ENCODE measurements at regions not wholly inside any gene's neighbourhood (a gene's known extent, or its start where the extent isn't known, plus 50 kb on each side); places are given as distances from the start of the nearest gene placed in this dataset.
"Not testable (repeated sequence)": the region's sequence is repeated elsewhere in the genome, so short reads cannot be mapped to it uniquely, and the experiment has no call there.

GRCh38 chr2:87128761-87129553 lies 107.3 kb upstream of the PLGLB1 start:
- ATAC-seq; intact Hi-C loops (cut with DNase I; ENCODE audit: low total_unique reads); H3K4me3 ChIP-seq; in situ Hi-C loops (cut with MboI; ENCODE audit: low sequenced_read_pairs in 4 of 4); H3K9me3 ChIP-seq; H3K4me1 ChIP-seq; DNase-seq; H3K36me3 ChIP-seq; H3K27ac ChIP-seq; H3K27me3 ChIP-seq: not testable (repeated sequence)

GRCh38 chr2:87132577-87132976 lies 110.9 kb upstream of the PLGLB1 start:
- H3K9me3 ChIP-seq; H3K4me3 ChIP-seq; H3K27ac ChIP-seq; H3K4me1 ChIP-seq; H3K27me3 ChIP-seq; H3K36me3 ChIP-seq; in situ Hi-C loops (cut with MboI; ENCODE audit: low sequenced_read_pairs in 4 of 4); DNase-seq; intact Hi-C loops (cut with DNase I; ENCODE audit: low total_unique reads); ATAC-seq: not testable (repeated sequence)

- H3K36me3 ChIP-seq; H3K27me3 ChIP-seq; intact Hi-C loops (cut with DNase I; ENCODE audit: low total_unique reads); ATAC-seq; H3K4me1 ChIP-seq; in situ Hi-C loops (cut with MboI; ENCODE audit: low sequenced_read_pairs in 4 of 4); H3K27ac ChIP-seq; DNase-seq; H3K4me3 ChIP-seq; H3K9me3 ChIP-seq: not testable (repeated sequence)
Measured at GRCh38 chr2:87151835-87152493, 130.3 kb upstream of the PLGLB1 start.

GRCh38 chr2:87174454-87174853 lies 152.8 kb upstream of the PLGLB1 start:
- intact Hi-C loops (cut with DNase I; ENCODE audit: low total_unique reads); DNase-seq; ATAC-seq: not testable (repeated sequence)

GRCh38 chr2:87183373-87183772 lies 161.7 kb upstream of the PLGLB1 start:
- H3K4me1 ChIP-seq; H3K36me3 ChIP-seq; in situ Hi-C loops (cut with MboI; ENCODE audit: low sequenced_read_pairs in 4 of 4); H3K27me3 ChIP-seq; H3K4me3 ChIP-seq; ATAC-seq; intact Hi-C loops (cut with DNase I; ENCODE audit: low total_unique reads); H3K9me3 ChIP-seq; DNase-seq; H3K27ac ChIP-seq: not testable (repeated sequence)

More at GRCh38 chr2:87174454-87174853, 152.8 kb upstream of the PLGLB1 start:
- H3K4me3 ChIP-seq; H3K4me1 ChIP-seq; H3K36me3 ChIP-seq; H3K27ac ChIP-seq; H3K9me3 ChIP-seq; in situ Hi-C loops (cut with MboI; ENCODE audit: low sequenced_read_pairs in 4 of 4); H3K27me3 ChIP-seq: not testable (repeated sequence)

GRCh38 chr2:87184260-87184659 lies 162.6 kb upstream of the PLGLB1 start:
- H3K36me3 ChIP-seq; intact Hi-C loops (cut with DNase I; ENCODE audit: low total_unique reads); in situ Hi-C loops (cut with MboI; ENCODE audit: low sequenced_read_pairs in 4 of 4); H3K4me3 ChIP-seq; DNase-seq; ATAC-seq; H3K27ac ChIP-seq; H3K4me1 ChIP-seq; H3K9me3 ChIP-seq; H3K27me3 ChIP-seq: not testable (repeated sequence)

- DNase-seq: peak; percentile 10 to 36
- H3K27me3 ChIP-seq; in situ Hi-C loops (cut with MboI; ENCODE audit: low sequenced_read_pairs in 4 of 4); H3K36me3 ChIP-seq; H3K4me3 ChIP-seq; intact Hi-C loops (cut with DNase I; ENCODE audit: low total_unique reads); H3K4me1 ChIP-seq; H3K9me3 ChIP-seq: not testable (repeated sequence)
- H3K27ac ChIP-seq: peak overlapping the region in 2 of 4 donors; percentile 39 to 47
- peak; percentile 98 to 99 for ATAC-seq
Measured at GRCh38 chr2:87189214-87189613, 167.6 kb upstream of the PLGLB1 start.

- intact Hi-C loops (cut with DNase I; ENCODE audit: low total_unique reads); H3K27me3 ChIP-seq; H3K4me3 ChIP-seq; H3K9me3 ChIP-seq; H3K27ac ChIP-seq; H3K4me1 ChIP-seq; H3K36me3 ChIP-seq; DNase-seq; in situ Hi-C loops (cut with MboI; ENCODE audit: low sequenced_read_pairs in 4 of 4): not testable (repeated sequence)
- peak; percentile 55 to 76 for ATAC-seq
Measured at GRCh38 chr2:87193336-87193735, 171.7 kb upstream of the PLGLB1 start.

- intact Hi-C loops (cut with DNase I; ENCODE audit: low total_unique reads); H3K27me3 ChIP-seq; DNase-seq; H3K36me3 ChIP-seq; H3K9me3 ChIP-seq; H3K4me3 ChIP-seq; H3K27ac ChIP-seq; H3K4me1 ChIP-seq; in situ Hi-C loops (cut with MboI; ENCODE audit: low sequenced_read_pairs in 4 of 4): not testable (repeated sequence)
- ATAC-seq: peak; percentile 81 to 85
Measured at GRCh38 chr2:87194254-87194999, 172.8 kb upstream of the PLGLB1 start.

- H3K9me3 ChIP-seq; in situ Hi-C loops (cut with MboI; ENCODE audit: low sequenced_read_pairs in 4 of 4); intact Hi-C loops (cut with DNase I; ENCODE audit: low total_unique reads); H3K4me1 ChIP-seq; H3K4me3 ChIP-seq; ATAC-seq; H3K36me3 ChIP-seq; DNase-seq; H3K27ac ChIP-seq; H3K27me3 ChIP-seq: not testable (repeated sequence)
Measured at GRCh38 chr2:87196720-87197388, 175.2 kb upstream of the PLGLB1 start.

GRCh38 chr2:87198422-87198821 lies 176.8 kb upstream of the PLGLB1 start:
- H3K4me1 ChIP-seq; H3K9me3 ChIP-seq; H3K36me3 ChIP-seq; ATAC-seq; H3K27ac ChIP-seq; H3K27me3 ChIP-seq; DNase-seq; intact Hi-C loops (cut with DNase I; ENCODE audit: low total_unique reads); in situ Hi-C loops (cut with MboI; ENCODE audit: low sequenced_read_pairs in 4 of 4); H3K4me3 ChIP-seq: not testable (repeated sequence)
